GM23338 (cell line): ENCODE measurements at regions not wholly inside any gene's neighbourhood (a gene's known extent, or its start where the extent isn't known, plus 50 kb on each side); places are given as distances from the start of the nearest gene placed in this dataset.

Experiments
- ATAC-seq: fragments of 200-7000 bp; cut with Tn5 transposase; 3 replicates; pipeline ENCODE4 v1.9.1; 2020
- DNase-seq: peaks from one replicate; pipeline ENCODE4 v3.0.0-alpha.2; 2015; ENCODE audit warnings: low spot score
- H2AFZ ChIP-seq: fragments of 200-600 bp; sonication (generic); 2 replicates; pipeline ENCODE4 v1.8.0; 2016; ENCODE audit warnings: antibody characterized with exemption, mild to moderate bottlenecking, moderate library complexity
- H3F3A ChIP-seq: fragments of 200-600 bp; sonication (generic); replicated peaks from 2 replicates; pipeline ENCODE4 v1.8.0; 2017; ENCODE audit warnings: antibody characterized with exemption, mixed run types, low read depth
- H3K27ac ChIP-seq: fragments of 200-600 bp; sonication (generic); 2 replicates; pipeline ENCODE4 v1.6.1; 2016; ENCODE audit warnings: low read depth
- H3K27me3 ChIP-seq: fragments of 200-600 bp; sonication (generic); 2 replicates; pipeline ENCODE4 v1.8.0; 2016; ENCODE audit warnings: mild to moderate bottlenecking, mixed run types, moderate library complexity; ENCODE audit not compliant: insufficient read depth
- H3K36me3 ChIP-seq: fragments of 200-600 bp; sonication (generic); 2 replicates; pipeline ENCODE4 v1.8.0; 2016; ENCODE audit warnings: mild to moderate bottlenecking; ENCODE audit not compliant: insufficient read depth
- H3K4me1 ChIP-seq: fragments of 200-600 bp; sonication (generic); 2 replicates; pipeline ENCODE4 v1.8.0; 2016; ENCODE audit warnings: mild to moderate bottlenecking, moderate library complexity; ENCODE audit not compliant: insufficient read depth
- H3K4me2 ChIP-seq: fragments of 200-600 bp; sonication (generic); 2 replicates; pipeline ENCODE4 v1.7.1; 2017; ENCODE audit warnings: mixed run types
- H3K4me3 ChIP-seq: fragments of 200-600 bp; sonication (generic); 2 replicates; pipeline ENCODE4 v1.6.1; 2016; ENCODE audit warnings: mixed run types
- H3K79me2 ChIP-seq: fragments of 200-600 bp; sonication (generic); replicated peaks from 2 replicates; pipeline ENCODE4 v1.8.0; 2017; ENCODE audit warnings: mild to moderate bottlenecking; ENCODE audit not compliant: insufficient read depth
- H3K9me2 ChIP-seq: fragments of 200-600 bp; sonication (generic); 2 replicates; pipeline ENCODE4 v1.8.0; 2017; ENCODE audit not compliant: insufficient read depth
- H4K20me1 ChIP-seq: fragments of 200-600 bp; sonication (generic); replicated peaks from 2 replicates; pipeline ENCODE4 v1.8.0; 2017; ENCODE audit warnings: mild to moderate bottlenecking; ENCODE audit not compliant: insufficient read depth
- H3K27ac Mint-ChIP-seq: 2 replicates; pipeline ENCODE4 v1.8.0; 2020; ENCODE audit warnings: inconsistent platforms, mild to moderate bottlenecking, moderate library complexity, mixed read lengths
- H3K27me3 Mint-ChIP-seq: 3 replicates; pipeline ENCODE4 v1.8.0; 2022; ENCODE audit warnings: low read depth, mild to moderate bottlenecking, moderate library complexity, mixed read lengths, inconsistent platforms; ENCODE audit not compliant: insufficient read depth, poor library complexity
- H3K36me3 Mint-ChIP-seq: 3 replicates; pipeline ENCODE4 v1.8.0; 2021; ENCODE audit warnings: low read depth, mild to moderate bottlenecking, inconsistent platforms, moderate library complexity, mixed read lengths
- H3K4me1 Mint-ChIP-seq: 3 replicates; pipeline ENCODE4 v1.8.0; 2020; ENCODE audit warnings: mild to moderate bottlenecking, inconsistent platforms, mixed read lengths
- H3K4me3 Mint-ChIP-seq: 3 replicates; pipeline ENCODE4 v1.8.0; 2021; ENCODE audit warnings: moderate library complexity, mild to moderate bottlenecking, inconsistent platforms, mixed read lengths
- H3K9me3 Mint-ChIP-seq: 3 replicates; pipeline ENCODE4 v1.8.0; 2020; ENCODE audit warnings: moderate library complexity, mild to moderate bottlenecking, inconsistent platforms, mixed read lengths
- CREB1 ChIP-seq: fragments of 250-450 bp; sonication (Bioruptor Pico); IDR thresholded peaks from 2 replicates; pipeline ENCODE4 v1.5.0; 2020; ENCODE audit warnings: low read depth, mild to moderate bottlenecking, moderate library complexity
- CTCF ChIP-seq, 2 experiments: fragments of 200-600 bp in 1 of 2; sonication (generic) in 1 of 2; conservative IDR thresholded peaks; 2 replicates each; pipeline versions ENCODE4 v1.5.1 to v1.6.1; 2016 to 2017; ENCODE audit warnings: antibody characterized with exemption in 2 of 2, low read depth in 2 of 2, mild to moderate bottlenecking in 2 of 2, moderate library complexity in 1 of 2
- EZH2phosphoT487 ChIP-seq: fragments of 200-600 bp; sonication (generic); IDR thresholded peaks from one replicate; pipeline ENCODE4 v1.8.1; 2018; ENCODE audit warnings: antibody characterized with exemption; ENCODE audit not compliant: unreplicated experiment
- JUNB ChIP-seq: IDR thresholded peaks from one replicate; pipeline ENCODE4 v1.6.1; 2016; ENCODE audit warnings: antibody characterized with exemption; ENCODE audit not compliant: unreplicated experiment
- POLR2AphosphoS5 ChIP-seq: IDR thresholded peaks from 2 replicates; pipeline ENCODE4 v1.6.1; 2016; ENCODE audit warnings: antibody characterized with exemption, low read depth
- REST ChIP-seq: IDR thresholded peaks from one replicate; pipeline ENCODE4 v1.6.1; 2018; ENCODE audit warnings: antibody characterized with exemption; ENCODE audit not compliant: unreplicated experiment
- ZNF114 ChIP-seq: fragments of 250-450 bp; sonication (Bioruptor Pico); IDR thresholded peaks from 2 replicates; pipeline ENCODE4 v1.5.0; 2020; ENCODE audit warnings: mild to moderate bottlenecking, moderate library complexity
- ZNF462 ChIP-seq: fragments of 250-450 bp; sonication (Bioruptor Pico); IDR thresholded peaks from 2 replicates; pipeline ENCODE4 v1.5.0; 2020; ENCODE audit warnings: mild to moderate bottlenecking, moderate library complexity

- Histone ChIP-seq H3K4me1 (peaks cover 4% of the 10 kb centered on the region; the same call in 1 of the 2 replicates), H3K4me2 (no peak overlapping the region), H3K27ac (no peak overlapping the region), H3K27me3 (no peaks in the 10 kb centered on the region), H2AFZ (no peak overlapping the region), H3K9me2 (no peaks in the 10 kb centered on the region), H3F3A (no peaks in the 10 kb centered on the region), H3K4me3 (no peak overlapping the region), H3K79me2 (no peaks in the 10 kb centered on the region), H4K20me1 (no peaks in the 10 kb centered on the region), H3K36me3 (no peaks in the 10 kb centered on the region)
- Mint-ChIP-seq H3K9me3 (no peaks in the 10 kb centered on the region), H3K27ac (no peak overlapping the region), H3K4me1 (peaks cover 23% of the 10 kb centered on the region), H3K27me3 (no peaks in the 10 kb centered on the region), H3K36me3 (no peaks in the 10 kb centered on the region), H3K4me3 (no peak overlapping the region)
- no peak for TF ChIP-seq REST
- no peak for TF ChIP-seq POLR2AphosphoS5
- TF ChIP-seq ZNF114 (CRISPR knock-in tag): no peak
- no peak for TF ChIP-seq CREB1 (CRISPR knock-in tag)
- TF ChIP-seq EZH2phosphoT487: no peak
- no peak for TF ChIP-seq JUNB
- TF ChIP-seq CTCF (conservative IDR thresholded peaks at IDR 0.05; ENCODE audit: low read depth in 2 of 2): no peak
- TF ChIP-seq ZNF462 (CRISPR knock-in tag): no peak
- ATAC-seq (no peak), DNase-seq (no peak)
These were observed 350.4 kb upstream of the SATB1 start for GRCh38 chr3:18775501-18775900.
